ENCODE measurements at regions not wholly inside any gene's neighbourhood (a gene's known extent, or its start where the extent isn't known, plus 50 kb on each side); places are given as distances from the start of the nearest gene placed in this dataset.

DNA sequence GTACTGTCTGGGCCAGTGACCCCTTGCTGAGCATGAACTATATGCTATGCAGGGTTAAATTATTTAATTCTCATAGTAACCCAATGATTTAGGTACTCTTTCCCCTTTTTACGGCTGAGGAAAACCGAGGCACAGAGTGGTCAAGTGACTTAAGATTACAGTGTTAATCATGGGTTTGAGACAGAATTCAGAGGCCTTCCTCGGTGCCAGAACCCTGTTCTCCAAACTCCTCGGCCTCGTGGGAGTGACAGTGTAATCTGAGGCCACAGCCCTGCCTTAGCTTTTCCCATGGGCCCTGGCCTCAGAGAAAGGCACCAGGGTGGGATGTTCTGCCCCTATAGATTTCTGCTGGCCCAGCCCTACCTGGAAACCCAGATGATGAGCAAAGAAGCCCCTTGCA lies 86.4 kb upstream of the ZNF648 start:
- Mint-ChIP-seq H3K27me3 (peaks cover 4% of the 10 kb centered on the region), H3K27ac (no peak overlapping the region), H3K9me3 (no peaks in the 10 kb centered on the region), H3K4me3 (no peak overlapping the region), H3K36me3 (ENCODE audit: low read depth) (no peaks in the 10 kb centered on the region), H3K4me1 (ENCODE audit: low read depth) (peaks cover 5% of the 10 kb centered on the region)
- CTCF ChIA-PET = no interaction called here
- DNase-seq = no peak
- Histone ChIP-seq H3K9me3 (ENCODE audit: control insufficient read depth in 1 of 2, insufficient read depth in 1 of 2, low read length in 2 of 2) (no peaks in the 10 kb centered on the region), H3K4me3 (ENCODE audit: low read length) (no peak overlapping the region), H3K4me1 (ENCODE audit: insufficient read depth, low read length) (peaks cover 3% of the 10 kb centered on the region), H3K36me3 (ENCODE audit: insufficient read depth, low read length) (no peaks in the 10 kb centered on the region), H3K27me3 (ENCODE audit: control insufficient read depth in 1 of 2, insufficient read depth in 2 of 2, low read length in 2 of 2) (no peaks in the 10 kb centered on the region), H3K27ac (ENCODE audit: low read depth in 1 of 2, low read length in 2 of 2) (no peak overlapping the region)
- intact Hi-C loops (cut with DNase I, micrococcal nuclease) = no loop called here
- no peak for ATAC-seq (ENCODE audit: poor library complexity)
- POLR2A ChIA-PET = no interaction called here
- TF ChIP-seq, protein P1, sequence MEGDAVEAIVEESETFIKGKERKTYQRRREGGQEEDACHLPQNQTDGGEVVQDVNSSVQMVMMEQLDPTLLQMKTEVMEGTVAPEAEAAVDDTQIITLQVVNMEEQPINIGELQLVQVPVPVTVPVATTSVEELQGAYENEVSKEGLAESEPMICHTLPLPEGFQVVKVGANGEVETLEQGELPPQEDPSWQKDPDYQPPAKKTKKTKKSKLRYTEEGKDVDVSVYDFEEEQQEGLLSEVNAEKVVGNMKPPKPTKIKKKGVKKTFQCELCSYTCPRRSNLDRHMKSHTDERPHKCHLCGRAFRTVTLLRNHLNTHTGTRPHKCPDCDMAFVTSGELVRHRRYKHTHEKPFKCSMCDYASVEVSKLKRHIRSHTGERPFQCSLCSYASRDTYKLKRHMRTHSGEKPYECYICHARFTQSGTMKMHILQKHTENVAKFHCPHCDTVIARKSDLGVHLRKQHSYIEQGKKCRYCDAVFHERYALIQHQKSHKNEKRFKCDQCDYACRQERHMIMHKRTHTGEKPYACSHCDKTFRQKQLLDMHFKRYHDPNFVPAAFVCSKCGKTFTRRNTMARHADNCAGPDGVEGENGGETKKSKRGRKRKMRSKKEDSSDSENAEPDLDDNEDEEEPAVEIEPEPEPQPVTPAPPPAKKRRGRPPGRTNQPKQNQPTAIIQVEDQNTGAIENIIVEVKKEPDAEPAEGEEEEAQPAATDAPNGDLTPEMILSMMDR (IDR thresholded peaks at IDR 0.05) = no peak

DNA sequence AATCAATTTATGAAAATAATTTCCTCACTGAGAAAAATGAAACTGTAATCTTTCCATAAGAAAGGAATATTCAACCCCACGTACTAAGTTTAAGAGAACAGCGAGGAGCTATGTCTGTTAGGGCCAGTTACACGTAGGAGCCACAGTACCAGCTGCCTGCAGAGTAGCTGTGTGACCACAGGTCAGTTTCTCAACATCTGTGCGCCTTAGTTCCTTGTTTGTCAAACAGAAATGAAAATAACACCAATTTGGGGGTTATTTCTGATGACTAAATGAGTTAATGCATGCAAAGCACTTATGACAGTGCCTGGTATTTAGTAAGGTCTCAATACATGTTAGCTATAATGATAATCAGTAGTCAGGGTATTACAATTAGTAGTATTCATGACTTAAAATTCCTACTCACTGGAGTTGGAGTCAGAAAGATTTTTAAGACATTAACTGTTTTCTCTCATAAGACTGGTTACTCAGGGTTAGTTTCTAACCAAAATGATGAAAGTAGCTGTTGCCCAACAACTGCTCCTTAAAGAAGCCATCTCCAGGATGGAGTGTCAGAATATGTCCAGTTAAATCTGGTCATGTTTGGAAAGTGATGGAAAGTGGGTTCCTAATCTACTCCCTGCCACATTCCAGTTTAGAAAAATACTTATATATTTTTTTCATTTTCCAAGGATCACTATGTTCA lies 85.8 kb upstream of the ZNF648 start:
- H3K4me1 Mint-ChIP-seq (ENCODE audit: low read depth) = peaks cover 6% of the 10 kb centered on the region
- H3K27me3 Mint-ChIP-seq = peaks cover 5% of the 10 kb centered on the region
- ChIA-PET POLR2A (no interaction called here), CTCF (no interaction called here)
- no peak overlapping the region for H3K27ac ChIP-seq (ENCODE audit: low read depth in 1 of 2, low read length in 2 of 2)
- H3K27ac Mint-ChIP-seq = no peak overlapping the region
- H3K4me3 ChIP-seq (ENCODE audit: low read length) = no peak overlapping the region
- ATAC-seq (ENCODE audit: poor library complexity) (no peak), DNase-seq (peak in 3 of 14 experiments; percentile 15 to 68 (median 56))
- H3K36me3 ChIP-seq (ENCODE audit: insufficient read depth, low read length) = no peaks in the 10 kb centered on the region
- TF ChIP-seq, protein P1 (IDR thresholded peaks at IDR 0.05) = no peak
- H3K4me3 Mint-ChIP-seq = no peak overlapping the region
- H3K9me3 Mint-ChIP-seq = no peaks in the 10 kb centered on the region
- no peaks in the 10 kb centered on the region for H3K27me3 ChIP-seq (ENCODE audit: control insufficient read depth in 1 of 2, insufficient read depth in 2 of 2, low read length in 2 of 2)
- intact Hi-C loops (cut with DNase I, micrococcal nuclease) = no loop called here
- H3K4me1 ChIP-seq (ENCODE audit: insufficient read depth, low read length) = peaks cover 3% of the 10 kb centered on the region
- H3K9me3 ChIP-seq (ENCODE audit: control insufficient read depth in 1 of 2, insufficient read depth in 1 of 2, low read length in 2 of 2) = no peaks in the 10 kb centered on the region
- no peaks in the 10 kb centered on the region for H3K36me3 Mint-ChIP-seq (ENCODE audit: low read depth)

DNA sequence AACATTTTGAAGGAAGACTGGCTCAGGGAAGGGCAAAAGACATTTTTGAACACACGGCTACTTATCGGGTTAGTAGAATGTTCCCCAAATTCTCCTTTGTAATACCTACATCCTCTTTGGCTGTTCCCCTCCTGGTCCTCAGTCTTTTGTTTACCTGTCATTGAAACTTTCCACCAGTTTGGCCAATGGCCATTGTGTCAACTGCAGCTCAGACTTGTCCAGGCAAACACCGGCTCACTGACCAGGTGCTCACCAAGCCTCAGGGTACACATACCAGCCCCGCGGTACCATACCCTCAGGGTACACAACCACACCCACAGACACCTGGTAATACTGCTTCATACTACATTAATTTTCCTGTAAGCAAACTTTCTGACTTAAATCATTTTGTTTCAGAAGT lies 84.8 kb upstream of the ZNF648 start:
- intact Hi-C loops (cut with DNase I, micrococcal nuclease) = no loop called here
- peaks cover 6% of the 10 kb centered on the region for H3K4me1 Mint-ChIP-seq (ENCODE audit: low read depth)

More for the DNA sequence above, 84.8 kb upstream of the ZNF648 start:
- Histone ChIP-seq H3K36me3 (ENCODE audit: insufficient read depth, low read length) (no peaks in the 10 kb centered on the region), H3K27ac (ENCODE audit: low read depth in 1 of 2, low read length in 2 of 2) (no peak overlapping the region), H3K4me3 (ENCODE audit: low read length) (no peak overlapping the region), H3K9me3 (ENCODE audit: control insufficient read depth in 1 of 2, insufficient read depth in 1 of 2, low read length in 2 of 2) (no peaks in the 10 kb centered on the region), H3K27me3 (ENCODE audit: control insufficient read depth in 1 of 2, insufficient read depth in 2 of 2, low read length in 2 of 2) (no peaks in the 10 kb centered on the region), H3K4me1 (ENCODE audit: insufficient read depth, low read length) (peaks cover 3% of the 10 kb centered on the region)
- Mint-ChIP-seq H3K27ac (no peak overlapping the region), H3K36me3 (ENCODE audit: low read depth) (no peaks in the 10 kb centered on the region), H3K27me3 (peaks cover 5% of the 10 kb centered on the region), H3K9me3 (no peaks in the 10 kb centered on the region), H3K4me3 (no peak overlapping the region)
- CTCF ChIA-PET = interaction anchor here (0.7 kb wide), 1 partner anchor 250 kb away, joined by 3 read pairs; no protein-coding TSS in a partner anchor
- DNase-seq (no peak), ATAC-seq (ENCODE audit: poor library complexity) (no peak)
- POLR2A ChIA-PET = interaction anchor here (0.6 kb wide), 1 partner anchor 315 kb away, joined by 4 read pairs; no protein-coding TSS in a partner anchor
- TF ChIP-seq, protein P1 (IDR thresholded peaks at IDR 0.05) = no peak

Measured in CD4-positive, alpha-beta T cell (primary cell).